Pancreas (tissue), 10 donors: ENCODE measurements at regions not wholly inside any gene's neighbourhood (a gene's known extent, or its start where the extent isn't known, plus 50 kb on each side); places are given as distances from the start of the nearest gene placed in this dataset.

Experiments used
- ATAC-seq, 4 donors: fragments of 200-7000 bp; cut with Tn5 transposase; one replicate each; pipeline versions ENCODE4 v1.8.0 to v1.9.1; 2020; ENCODE audit warnings: mild to moderate bottlenecking in 4 of 4, moderate library complexity in 4 of 4
- DNase-seq, 6 donors: peaks; one replicate each; pipeline ENCODE4 v3.0.0-alpha.2; 2020
- FAIRE-seq: peaks from 2 replicates; lab custom pipeline; 2012; peaks lifted over from hg19 to GRCh38; lab: Jason Lieb, UNC
- H3K27ac ChIP-seq, 4 donors: fragments of 200-600 bp; sonication (generic); 1 replicate in 3 of 4; 2 replicates in 1 of 4; pipeline versions ENCODE4 v1.5.0 to v1.8.0; 2020
- H3K27me3 ChIP-seq, 4 donors: fragments of 200-600 bp; one replicate each; pipeline ENCODE4 v1.8.0; 2021
- H3K36me3 ChIP-seq, 3 donors: fragments of 200-600 bp; sonication (generic) in 1 of 3; one replicate each; pipeline versions ENCODE4 v1.5.0 to v1.8.0; 2020 to 2021
- H3K4me1 ChIP-seq, 3 donors: fragments of 200-600 bp; one replicate each; pipeline ENCODE4 v1.8.0; 2021
- H3K4me3 ChIP-seq, 4 donors: fragments of 200-600 bp; sonication (generic) in 2 of 4; one replicate each; pipeline versions ENCODE4 v1.5.0 to v1.8.0; 2020 to 2021
- H3K9me3 ChIP-seq, 4 donors: fragments of 200-600 bp; one replicate each; pipeline ENCODE4 v1.8.0; 2021
- WGBS, 2 donors: extraction: QIAGEN DNeasy Blood & Tissue Kit; methylation state at CpG; one replicate each; pipeline ENCODE4 v1.1.7; 2013; 5-methylcytosine and 5-hydroxymethylcytosine counted together
- intact Hi-C, 3 donors: fragments of 100-400 bp; cut with DNase I; formaldehyde crosslinking; loops; one replicate each; pipeline versions ENCODE4 v1.11.1 to v1.14.2; 2022
- TF ChIP-seq, protein P1 (sequence below), 4 donors: fragments of 200-600 bp; sonication (generic) in 3 of 4; IDR thresholded peaks; one replicate each; pipeline versions ENCODE4 v1.5.0 to v1.8.0; 2021; ENCODE audit warnings: antibody characterized with exemption in 4 of 4
- donor health status: healthy with polysubstance abuse.
- donor health status: DM: no; HTN: no; CAD: no; lungs with moderate emphysema.
- donor health status: DM: no; HTN: no; CAD: no.
- donor health status: control.
- donor health status: control.
- donor health status: Bipolar disorder and iron deficiency.
- donor health status: DM: yes; HTN: yes; CAD: no.
- donor health status: DM: no; HTN: no; CAD: no.
- donor health status: DM: no; HTN: no; CAD: no.
- donor health status: DM: yes; HTN: yes; CAD: no.

DNA sequence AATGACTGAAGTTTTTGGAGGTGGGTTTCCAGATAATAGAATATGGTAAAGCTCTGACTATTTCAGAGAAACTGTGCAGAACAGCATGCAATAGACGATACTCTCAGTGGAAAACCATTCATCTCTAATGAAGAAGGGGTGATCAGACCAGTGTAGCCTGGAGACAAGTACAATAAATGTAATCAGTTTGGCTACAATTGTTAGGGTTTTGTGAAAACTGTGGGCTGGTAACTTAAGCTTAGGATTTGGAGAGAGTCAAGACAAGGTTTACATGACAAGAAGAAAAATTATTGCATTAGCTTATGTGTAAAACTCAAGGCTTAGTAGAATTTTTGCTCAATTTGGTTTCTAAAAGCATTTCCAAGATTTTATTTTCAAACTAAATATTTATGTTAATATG lies 241.5 kb upstream of the ANKRD50 start:
- TF ChIP-seq, protein P1, sequence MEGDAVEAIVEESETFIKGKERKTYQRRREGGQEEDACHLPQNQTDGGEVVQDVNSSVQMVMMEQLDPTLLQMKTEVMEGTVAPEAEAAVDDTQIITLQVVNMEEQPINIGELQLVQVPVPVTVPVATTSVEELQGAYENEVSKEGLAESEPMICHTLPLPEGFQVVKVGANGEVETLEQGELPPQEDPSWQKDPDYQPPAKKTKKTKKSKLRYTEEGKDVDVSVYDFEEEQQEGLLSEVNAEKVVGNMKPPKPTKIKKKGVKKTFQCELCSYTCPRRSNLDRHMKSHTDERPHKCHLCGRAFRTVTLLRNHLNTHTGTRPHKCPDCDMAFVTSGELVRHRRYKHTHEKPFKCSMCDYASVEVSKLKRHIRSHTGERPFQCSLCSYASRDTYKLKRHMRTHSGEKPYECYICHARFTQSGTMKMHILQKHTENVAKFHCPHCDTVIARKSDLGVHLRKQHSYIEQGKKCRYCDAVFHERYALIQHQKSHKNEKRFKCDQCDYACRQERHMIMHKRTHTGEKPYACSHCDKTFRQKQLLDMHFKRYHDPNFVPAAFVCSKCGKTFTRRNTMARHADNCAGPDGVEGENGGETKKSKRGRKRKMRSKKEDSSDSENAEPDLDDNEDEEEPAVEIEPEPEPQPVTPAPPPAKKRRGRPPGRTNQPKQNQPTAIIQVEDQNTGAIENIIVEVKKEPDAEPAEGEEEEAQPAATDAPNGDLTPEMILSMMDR (IDR thresholded peaks at IDR 0.05): no peak
- Histone ChIP-seq H3K27ac (no peak overlapping the region), H3K4me3 (no peak overlapping the region), H3K27me3 (no peaks in the 10 kb centered on the region), H3K36me3 (no peaks in the 10 kb centered on the region), H3K4me1 (peaks cover 4 to 17% (median 6%) of the 10 kb centered on the region in 3 donors), H3K9me3 (no peaks in the 10 kb centered on the region)
- 94 to 95% methylated on average over 1 of the region's 1 CpG for WGBS, 2 donors
- FAIRE-seq (no peak), ATAC-seq (no peak), DNase-seq (no peak)
- intact Hi-C loops: no loop called here

DNA sequence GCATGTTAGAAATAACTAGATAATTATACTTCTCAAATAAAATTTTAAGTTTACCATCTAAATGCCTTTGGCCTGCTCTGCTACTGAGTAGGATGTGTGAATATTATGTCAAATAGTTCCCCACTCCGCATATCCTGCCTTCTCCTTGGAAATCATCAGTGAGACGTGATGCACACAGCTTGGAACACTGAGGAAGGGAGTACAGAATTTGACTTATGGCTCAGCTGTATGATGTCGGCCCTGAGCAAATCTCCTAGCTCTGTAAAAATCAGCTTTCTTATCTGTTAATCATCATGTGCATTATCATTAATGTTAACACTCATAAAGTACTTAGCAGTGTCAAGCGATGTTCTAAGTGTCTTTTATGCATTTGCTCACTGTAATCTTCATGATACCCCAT lies 241.0 kb upstream of the ANKRD50 start:
- no peak for FAIRE-seq

DNA sequence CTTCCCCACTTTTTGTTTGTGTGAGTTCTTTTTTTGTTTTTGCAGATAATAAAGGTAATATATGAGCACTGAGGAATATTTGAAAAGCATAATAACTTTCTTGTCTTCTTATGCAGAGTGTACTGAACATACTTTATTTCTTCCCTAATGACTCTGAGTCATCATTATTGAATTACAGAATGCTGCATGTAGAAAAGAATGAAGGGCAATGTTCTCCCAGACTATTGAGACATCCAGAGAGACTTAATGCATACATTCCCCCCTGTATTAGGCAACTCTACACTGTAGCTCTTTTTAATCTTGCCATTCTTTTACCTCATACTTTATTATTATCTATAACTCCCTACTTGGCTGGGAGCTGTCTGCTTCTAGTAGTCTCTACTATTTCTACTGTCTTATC lies 240.5 kb upstream of the ANKRD50 start:
- no peaks in the 10 kb centered on the region for H3K27me3 ChIP-seq
- DNase-seq (no peak), ATAC-seq (peak in 1 of 4 donors; percentile 35), FAIRE-seq (no peak)
- TF ChIP-seq, protein P1 (IDR thresholded peaks at IDR 0.05): no peak
- H3K4me3 ChIP-seq: no peak overlapping the region
- intact Hi-C loops: no loop called here
- H3K4me1 ChIP-seq: peaks cover 9 to 27% (median 13%) of the 10 kb centered on the region in 3 donors
- H3K27ac ChIP-seq: no peak overlapping the region
- H3K36me3 ChIP-seq: no peaks in the 10 kb centered on the region
- H3K9me3 ChIP-seq: no peaks in the 10 kb centered on the region

More for the DNA sequence above, 241.0 kb upstream of the ANKRD50 start:
- peaks cover 6 to 22% (median 10%) of the 10 kb centered on the region in 3 donors for H3K4me1 ChIP-seq
- WGBS, 2 donors: 80 to 93% methylated on average over 4 of the region's 4 CpGs
- no peaks in the 10 kb centered on the region for H3K36me3 ChIP-seq
- ATAC-seq (no peak), DNase-seq (no peak)
- H3K9me3 ChIP-seq: no peaks in the 10 kb centered on the region
- no peak overlapping the region for H3K27ac ChIP-seq
- intact Hi-C loops: no loop called here
- TF ChIP-seq, protein P1 (IDR thresholded peaks at IDR 0.05): no peak
- H3K27me3 ChIP-seq: no peaks in the 10 kb centered on the region
- H3K4me3 ChIP-seq: no peak overlapping the region

DNA sequence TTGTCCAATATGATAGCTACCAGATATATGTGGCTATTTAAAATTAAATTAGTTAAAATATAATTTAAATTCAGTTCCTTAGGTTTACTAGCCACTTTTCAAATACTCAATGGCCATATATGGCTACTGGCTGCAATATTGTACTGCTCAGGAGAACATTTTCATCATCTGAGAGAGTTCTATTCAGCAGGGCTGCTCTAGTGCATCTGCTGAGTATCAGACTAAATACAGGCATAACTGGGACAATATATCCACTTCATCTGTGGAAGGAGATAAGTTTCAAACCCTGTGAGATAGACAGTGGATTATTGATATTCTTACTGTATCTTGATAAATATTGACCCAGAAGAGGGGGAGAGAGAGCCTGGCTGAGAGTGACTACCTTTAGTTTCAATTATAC lies 240.1 kb upstream of the ANKRD50 start:
- Histone ChIP-seq H3K27ac (no peak overlapping the region), H3K9me3 (no peaks in the 10 kb centered on the region), H3K36me3 (no peaks in the 10 kb centered on the region), H3K4me1 (peaks cover 13 to 31% (median 17%) of the 10 kb centered on the region in 3 donors), H3K4me3 (no peak overlapping the region), H3K27me3 (no peaks in the 10 kb centered on the region)
- FAIRE-seq: no peak
- no peak for ATAC-seq
- intact Hi-C loops: no loop called here
- TF ChIP-seq, protein P1 (IDR thresholded peaks at IDR 0.05): no peak
- DNase-seq: no peak

DNA sequence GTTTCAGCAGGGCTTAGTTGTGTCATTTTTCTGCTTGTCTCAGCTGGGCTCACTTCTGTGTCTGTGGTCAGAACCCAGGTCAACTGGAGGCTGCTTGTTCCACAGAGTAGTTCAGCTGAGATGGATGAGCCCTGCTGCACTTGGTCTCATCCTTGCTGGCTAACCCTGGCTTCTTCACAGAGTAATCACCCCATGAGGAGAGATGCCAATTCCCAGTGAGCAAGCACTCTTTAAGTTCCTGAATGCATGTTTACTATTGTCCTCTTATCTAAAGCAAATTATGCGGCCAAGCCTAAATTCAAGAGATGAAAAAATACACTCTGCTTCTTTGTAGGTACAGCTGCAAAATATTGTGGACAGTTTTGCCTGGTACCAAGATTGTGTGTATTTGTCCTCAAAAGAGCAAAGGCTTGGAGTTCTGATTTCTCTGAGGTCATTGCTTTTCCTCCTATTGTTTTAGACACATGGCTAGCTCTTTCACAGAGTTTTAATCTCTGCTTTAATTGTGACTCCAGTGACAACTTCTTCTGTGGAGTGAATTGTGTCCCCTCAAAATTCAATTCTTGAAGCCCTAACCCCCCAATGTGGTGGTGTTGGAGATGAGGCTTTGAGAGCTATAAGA lies 236.6 kb upstream of the ANKRD50 start:
- WGBS, 2 donors: 14 to 19% methylated on average over 1 of the region's 1 CpG
- ATAC-seq: peak; percentile 8 to 49 (median 24)
- Histone ChIP-seq H3K9me3 (no peaks in the 10 kb centered on the region), H3K4me3 (no peak overlapping the region), H3K36me3 (no peaks in the 10 kb centered on the region), H3K4me1 (peaks cover 8 to 30% (median 18%) of the 10 kb centered on the region in 3 donors), H3K27me3 (no peaks in the 10 kb centered on the region), H3K27ac (no peak overlapping the region)
- intact Hi-C loops: no loop called here
- no peak for FAIRE-seq
- DNase-seq: no peak
- TF ChIP-seq, protein P1 (IDR thresholded peaks at IDR 0.05): no peak
